A673 (cell line): ENCODE measurements at regions not wholly inside any gene's neighbourhood (a gene's known extent, or its start where the extent isn't known, plus 50 kb on each side); places are given as distances from the start of the nearest gene placed in this dataset.

Source experiments
- EZH2 ChIP-seq: fragments of 200-600 bp; sonication (generic); IDR thresholded peaks from 2 replicates; pipeline ENCODE4 v1.6.1; 2017; ENCODE audit warnings: borderline replicate concordance, low read depth, mild to moderate bottlenecking, mixed read lengths, antibody characterized with exemption, low read length; ENCODE audit not compliant: poor library complexity, severe bottlenecking
- TF ChIP-seq, protein P1 (sequence below): fragments of 300-800, 200-600 bp; sonication (generic); conservative IDR thresholded peaks from 2 replicates; pipeline ENCODE4 v1.5.1; 2017; ENCODE audit warnings: low read depth, mild to moderate bottlenecking, antibody characterized with exemption, low read length, moderate library complexity, mixed read lengths

DNA sequence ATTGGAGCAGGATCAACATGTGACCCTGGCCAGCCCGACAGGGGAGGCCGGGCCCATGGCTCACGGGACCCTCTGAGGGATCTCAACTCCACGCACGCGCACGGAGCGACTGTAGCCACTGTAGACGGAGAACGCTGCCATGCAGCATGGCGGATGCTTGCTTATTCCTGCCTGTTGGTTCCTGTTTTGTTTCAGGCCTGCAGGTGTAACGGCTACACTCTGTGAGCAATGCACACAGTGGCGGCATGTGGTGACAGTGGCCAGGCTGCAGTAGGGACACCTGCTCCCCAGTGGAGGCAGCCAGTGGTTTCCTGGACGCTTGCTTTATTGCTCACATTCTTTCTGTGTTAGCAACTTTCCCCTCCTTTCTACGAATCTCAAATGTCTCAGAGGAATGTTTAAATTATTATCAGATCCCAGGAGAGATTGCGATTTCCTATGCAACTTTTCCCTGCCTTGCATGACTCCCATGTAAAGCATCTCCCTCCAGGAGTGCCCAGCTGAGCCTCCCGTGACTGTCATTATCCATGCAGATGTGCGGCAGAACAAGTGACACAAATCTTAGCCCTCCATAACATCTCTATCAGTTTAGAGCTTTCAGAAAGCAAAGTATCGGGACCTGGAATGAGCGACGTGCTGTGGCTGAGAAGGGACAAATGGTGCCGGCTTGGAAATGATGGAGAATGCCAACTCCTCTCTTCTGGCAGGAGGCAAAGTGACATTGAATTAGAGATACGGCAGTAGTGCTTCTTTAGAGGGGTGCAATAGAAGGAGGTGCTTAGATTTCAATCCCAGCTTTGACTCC is 209.7 kb downstream of the ASB1 start:
- TF ChIP-seq, protein P1, sequence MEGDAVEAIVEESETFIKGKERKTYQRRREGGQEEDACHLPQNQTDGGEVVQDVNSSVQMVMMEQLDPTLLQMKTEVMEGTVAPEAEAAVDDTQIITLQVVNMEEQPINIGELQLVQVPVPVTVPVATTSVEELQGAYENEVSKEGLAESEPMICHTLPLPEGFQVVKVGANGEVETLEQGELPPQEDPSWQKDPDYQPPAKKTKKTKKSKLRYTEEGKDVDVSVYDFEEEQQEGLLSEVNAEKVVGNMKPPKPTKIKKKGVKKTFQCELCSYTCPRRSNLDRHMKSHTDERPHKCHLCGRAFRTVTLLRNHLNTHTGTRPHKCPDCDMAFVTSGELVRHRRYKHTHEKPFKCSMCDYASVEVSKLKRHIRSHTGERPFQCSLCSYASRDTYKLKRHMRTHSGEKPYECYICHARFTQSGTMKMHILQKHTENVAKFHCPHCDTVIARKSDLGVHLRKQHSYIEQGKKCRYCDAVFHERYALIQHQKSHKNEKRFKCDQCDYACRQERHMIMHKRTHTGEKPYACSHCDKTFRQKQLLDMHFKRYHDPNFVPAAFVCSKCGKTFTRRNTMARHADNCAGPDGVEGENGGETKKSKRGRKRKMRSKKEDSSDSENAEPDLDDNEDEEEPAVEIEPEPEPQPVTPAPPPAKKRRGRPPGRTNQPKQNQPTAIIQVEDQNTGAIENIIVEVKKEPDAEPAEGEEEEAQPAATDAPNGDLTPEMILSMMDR = no peak
- TF ChIP-seq EZH2 = no peak
